ENCODE measurements at regions not wholly inside any gene's neighbourhood (a gene's known extent, or its start where the extent isn't known, plus 50 kb on each side); places are given as distances from the start of the nearest gene placed in this dataset.

GRCh38 chr4:41880840-41881831, 54.1 kb upstream of the TMEM33 start:
- TF ChIP-seq, protein P1, sequence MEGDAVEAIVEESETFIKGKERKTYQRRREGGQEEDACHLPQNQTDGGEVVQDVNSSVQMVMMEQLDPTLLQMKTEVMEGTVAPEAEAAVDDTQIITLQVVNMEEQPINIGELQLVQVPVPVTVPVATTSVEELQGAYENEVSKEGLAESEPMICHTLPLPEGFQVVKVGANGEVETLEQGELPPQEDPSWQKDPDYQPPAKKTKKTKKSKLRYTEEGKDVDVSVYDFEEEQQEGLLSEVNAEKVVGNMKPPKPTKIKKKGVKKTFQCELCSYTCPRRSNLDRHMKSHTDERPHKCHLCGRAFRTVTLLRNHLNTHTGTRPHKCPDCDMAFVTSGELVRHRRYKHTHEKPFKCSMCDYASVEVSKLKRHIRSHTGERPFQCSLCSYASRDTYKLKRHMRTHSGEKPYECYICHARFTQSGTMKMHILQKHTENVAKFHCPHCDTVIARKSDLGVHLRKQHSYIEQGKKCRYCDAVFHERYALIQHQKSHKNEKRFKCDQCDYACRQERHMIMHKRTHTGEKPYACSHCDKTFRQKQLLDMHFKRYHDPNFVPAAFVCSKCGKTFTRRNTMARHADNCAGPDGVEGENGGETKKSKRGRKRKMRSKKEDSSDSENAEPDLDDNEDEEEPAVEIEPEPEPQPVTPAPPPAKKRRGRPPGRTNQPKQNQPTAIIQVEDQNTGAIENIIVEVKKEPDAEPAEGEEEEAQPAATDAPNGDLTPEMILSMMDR (conservative IDR thresholded peaks at IDR 0.05; ENCODE audit: low read depth, low read length), result no peak
- TF ChIP-seq RAD21 (IDR thresholded peaks at IDR 0.05; ENCODE audit: low read length) (no peak), RCOR1 (IDR thresholded peaks at IDR 0.05; ENCODE audit: insufficient replicate concordance, low read length) (no peak), POLR2A (IDR thresholded peaks at IDR 0.05; ENCODE audit: low read depth, low read length) (no peak), MXI1 (IDR thresholded peaks at IDR 0.05; ENCODE audit: borderline replicate concordance, low read depth, low read length) (no peak), ELK1 (IDR thresholded peaks at IDR 0.05; ENCODE audit: borderline replicate concordance, low read depth, low read length) (no peak)
